Tibial nerve (tissue), 4 donors: ENCODE measurements at regions not wholly inside any gene's neighbourhood (a gene's known extent, or its start where the extent isn't known, plus 50 kb on each side); places are given as distances from the start of the nearest gene placed in this dataset.

Source experiments
- CTCF ChIP-seq, 5 experiments: fragments of 200-600 bp in 3 of 5; fragments of 450-650 bp in 2 of 5; sonication (generic) in 3 of 5; IDR thresholded peaks; one replicate each; pipeline ENCODE4 v1.5.1; 2016 to 2019; ENCODE audit warnings: antibody characterized with exemption in 5 of 5, mild to moderate bottlenecking in 3 of 5, moderate library complexity in 2 of 5
- EP300 ChIP-seq, 2 donors: sonication (generic); formaldehyde crosslinking; IDR thresholded peaks; one replicate each; pipeline ENCODE4 v1.6.1; 2017; ENCODE audit warnings: antibody characterized with exemption in 2 of 2, mild to moderate bottlenecking in 1 of 2
- POLR2A ChIP-seq, 2 donors: fragments of 450-650 bp; IDR thresholded peaks; one replicate each; pipeline ENCODE4 v1.6.1; 2017; ENCODE audit warnings: antibody characterized with exemption in 2 of 2, mild to moderate bottlenecking in 2 of 2, moderate library complexity in 2 of 2

DNA sequence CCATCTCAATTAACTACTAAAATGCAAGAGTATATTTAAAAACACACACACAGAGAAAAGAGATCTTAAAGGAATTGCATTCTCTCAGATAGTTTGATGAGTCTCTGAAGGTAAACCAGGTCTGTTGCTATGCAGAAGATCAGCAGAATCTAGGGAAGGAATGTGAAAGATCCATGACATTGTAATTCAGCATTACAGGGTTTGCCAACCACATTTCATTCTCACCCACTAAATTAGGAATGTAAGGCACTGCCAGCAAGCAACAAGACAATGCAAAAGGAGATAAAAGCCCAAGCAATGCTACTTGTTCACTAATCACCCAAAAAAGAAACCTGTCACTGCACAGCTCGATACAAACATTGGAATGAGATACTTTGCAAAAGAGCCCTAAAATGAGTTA lies 106.3 kb downstream of the LRIG3 start:
- TF ChIP-seq CTCF (IDR thresholded peaks at IDR 0.05), result no peak
- no peak for TF ChIP-seq EP300 (IDR thresholded peaks at IDR 0.05)
- TF ChIP-seq POLR2A (IDR thresholded peaks at IDR 0.05), result no peak
